Muscle of back (tissue), 3 donors: ENCODE measurements at regions not wholly inside any gene's neighbourhood (a gene's known extent, or its start where the extent isn't known, plus 50 kb on each side); places are given as distances from the start of the nearest gene placed in this dataset.
"Not testable (repeated sequence)": the region's sequence is repeated elsewhere in the genome, so short reads cannot be mapped to it uniquely, and the experiment has no call there.

Source experiments
- DNase-seq, 3 donors: peaks; one replicate each; pipeline versions ENCODE4 v3.0.0 to v3.0.0-alpha.2; 2013

DNA sequence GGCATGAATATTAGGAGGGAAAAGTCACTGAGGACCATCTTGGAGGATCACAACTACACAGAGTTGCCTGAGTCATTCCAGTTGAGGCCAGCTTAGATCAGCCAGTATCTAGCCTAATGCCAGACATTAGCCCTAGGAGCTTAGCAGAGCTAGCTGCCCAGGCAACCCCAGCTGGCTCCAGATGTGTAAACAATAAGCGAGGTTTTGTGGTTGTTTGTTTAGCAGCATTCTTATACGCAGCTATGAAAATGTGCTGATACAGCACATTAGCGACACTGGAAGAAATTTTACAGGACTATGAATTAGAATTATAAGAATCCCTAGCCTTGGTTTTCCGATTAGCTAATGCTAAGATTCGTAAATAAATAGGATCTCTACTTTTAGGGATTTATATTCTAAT lies 59.3 kb downstream of the BTBD3 start:
- DNase-seq: no peak

DNA sequence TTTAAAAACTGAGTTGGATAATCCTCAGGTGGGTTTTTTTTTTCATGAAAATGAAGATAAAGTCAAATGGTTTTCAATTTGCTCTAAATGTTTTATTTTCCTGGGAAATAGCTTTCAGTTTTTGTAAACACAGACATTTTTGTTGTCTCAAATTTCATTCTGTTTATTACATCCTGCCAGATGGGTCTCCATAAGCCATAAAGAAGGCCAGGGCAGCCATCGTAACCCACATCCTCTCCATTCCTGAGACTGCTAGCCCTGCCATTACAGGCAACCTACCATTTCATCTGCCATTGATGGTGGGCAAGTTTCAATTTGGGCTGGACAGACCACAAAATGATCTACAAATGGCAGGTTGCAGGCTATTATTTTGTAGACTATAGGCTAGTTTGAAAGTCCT lies 60.8 kb downstream of the BTBD3 start:
- no peak for DNase-seq

DNA sequence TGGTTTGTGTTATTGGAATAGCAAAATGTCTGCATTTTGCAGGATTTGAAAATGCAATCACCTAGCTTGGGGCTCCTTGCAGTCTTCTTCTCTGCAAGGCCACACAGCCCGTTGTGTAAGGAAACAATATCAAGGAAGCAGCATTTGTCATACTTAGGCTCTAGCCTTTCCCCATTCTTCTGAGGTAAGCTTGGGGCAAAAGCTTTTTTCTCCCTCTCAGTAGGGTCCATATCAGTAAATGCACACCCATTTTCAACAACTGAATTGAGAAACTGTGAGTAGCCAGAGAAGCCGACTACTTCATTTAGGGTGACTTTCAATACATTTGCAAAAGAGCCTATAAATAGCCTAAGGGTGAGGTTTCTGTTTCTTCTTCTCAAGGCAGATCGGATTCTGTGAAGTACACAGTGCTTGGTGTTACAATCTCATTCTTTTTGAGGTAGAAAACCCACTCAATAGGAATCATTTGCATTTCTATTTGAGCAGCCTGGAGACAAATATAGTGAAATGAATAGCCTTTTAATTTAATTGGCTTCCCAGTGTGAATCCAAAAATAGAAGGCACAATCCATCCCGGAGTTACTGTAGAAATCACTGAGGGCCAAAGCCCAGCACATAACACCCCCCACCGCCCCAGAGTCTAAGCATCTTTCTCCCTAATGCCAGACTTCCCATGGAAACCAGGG lies 61.8 kb downstream of the BTBD3 start:
- DNase-seq: no peak

DNA sequence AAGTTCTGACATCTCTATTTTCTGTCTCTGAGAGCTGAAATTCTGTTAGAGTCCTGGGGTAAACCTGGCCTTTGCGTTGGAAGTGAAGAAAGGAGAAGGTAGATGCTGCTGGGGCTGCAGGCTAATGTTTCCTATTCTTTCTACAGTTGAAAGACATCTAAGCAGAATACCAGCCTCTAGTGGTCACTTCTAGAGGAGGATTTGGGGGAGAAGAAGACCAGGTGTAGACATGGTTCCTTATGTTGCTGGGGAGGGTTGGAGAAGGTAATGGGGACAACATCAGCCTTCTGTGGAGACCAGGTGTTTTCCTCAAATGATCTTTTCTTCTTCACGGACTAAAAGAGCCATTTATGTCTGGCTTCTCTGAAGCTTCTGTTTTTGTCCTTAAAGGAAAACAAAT lies 62.6 kb downstream of the BTBD3 start:
- no peak for DNase-seq

DNA sequence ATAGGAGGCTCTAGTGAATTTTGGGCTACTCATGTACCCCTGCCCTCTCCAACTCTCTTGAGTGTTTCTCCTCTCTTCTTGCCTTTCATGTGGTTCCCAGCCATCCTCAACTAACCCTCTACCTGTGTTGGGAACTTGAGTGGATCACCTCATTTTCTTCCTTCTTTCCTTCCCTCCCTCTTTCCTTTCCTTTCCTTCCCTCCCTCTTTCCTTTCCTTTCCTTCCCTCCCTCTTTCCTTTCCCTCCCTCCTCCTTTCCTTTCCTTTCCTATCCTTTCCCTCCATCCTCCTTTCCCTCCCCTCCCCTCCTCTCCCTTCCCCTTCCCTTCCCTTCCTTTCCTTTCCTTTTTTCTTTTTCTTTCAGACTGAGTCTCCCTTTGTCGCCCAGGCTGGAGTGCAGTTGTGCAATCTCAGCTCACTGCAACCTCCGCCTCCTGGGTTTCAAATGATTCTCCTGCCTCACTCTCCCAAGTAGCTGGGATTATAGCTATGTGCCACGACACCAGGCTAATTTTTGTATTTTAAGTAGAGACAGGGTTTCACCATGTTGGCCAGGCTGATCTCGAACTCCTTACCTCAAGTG lies 63.8 kb downstream of the BTBD3 start:
- DNase-seq: no peak

DNA sequence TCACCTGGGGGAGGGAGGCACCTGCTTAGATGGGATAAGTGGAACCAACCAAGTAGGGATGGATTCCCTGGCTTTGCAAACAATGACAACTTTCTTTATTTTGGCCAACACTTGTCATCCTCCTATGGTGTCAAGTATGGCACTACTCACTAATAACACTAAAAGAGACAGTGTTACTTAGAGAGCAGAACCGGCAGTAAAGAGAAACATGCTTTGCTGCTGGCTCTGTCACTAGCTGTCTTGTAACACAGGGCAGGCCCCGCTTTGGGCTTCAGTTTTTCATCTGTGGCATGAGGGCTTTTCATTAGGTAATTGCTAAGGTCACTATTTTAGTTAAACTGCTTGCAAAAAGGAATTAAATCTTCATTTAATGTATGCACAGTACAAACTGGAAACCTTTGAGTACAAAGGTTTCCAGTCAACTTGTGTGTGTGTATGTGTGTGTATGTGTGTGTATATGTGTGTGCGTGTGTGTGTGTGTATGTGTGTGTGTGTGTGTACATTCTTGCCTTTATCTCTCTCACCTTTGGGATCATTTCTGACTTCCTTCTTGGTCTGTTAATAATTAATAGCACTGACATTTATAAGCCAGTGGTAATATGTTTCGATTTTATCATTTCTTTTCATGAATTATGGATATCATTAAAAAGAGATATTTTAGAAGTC lies 64.7 kb downstream of the BTBD3 start:
- DNase-seq: no peak

DNA sequence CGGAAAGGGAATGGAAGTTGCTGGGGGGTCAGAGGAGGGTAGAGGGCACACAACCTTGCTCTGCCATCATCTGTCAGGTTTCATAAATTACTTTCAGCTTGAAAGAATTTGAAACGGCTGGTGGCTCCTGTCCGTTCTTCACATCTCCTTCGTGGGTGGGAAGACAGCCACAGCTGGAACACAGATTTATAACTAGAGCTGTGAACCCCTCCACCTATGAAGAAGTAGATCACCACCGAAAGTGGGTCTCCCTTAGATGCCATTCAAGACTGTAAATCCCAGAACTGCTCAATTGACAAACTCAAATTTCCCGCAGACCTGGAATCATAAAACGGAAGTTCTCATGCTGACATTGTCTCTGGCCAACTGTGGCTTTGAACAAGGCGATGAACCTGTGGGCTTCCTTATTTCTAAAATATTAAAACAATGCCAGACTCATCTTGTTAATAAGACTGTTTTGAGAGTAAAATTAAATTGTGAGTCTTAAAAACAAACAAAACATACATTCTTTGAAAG lies 65.3 kb downstream of the BTBD3 start:
- DNase-seq: no peak

DNA sequence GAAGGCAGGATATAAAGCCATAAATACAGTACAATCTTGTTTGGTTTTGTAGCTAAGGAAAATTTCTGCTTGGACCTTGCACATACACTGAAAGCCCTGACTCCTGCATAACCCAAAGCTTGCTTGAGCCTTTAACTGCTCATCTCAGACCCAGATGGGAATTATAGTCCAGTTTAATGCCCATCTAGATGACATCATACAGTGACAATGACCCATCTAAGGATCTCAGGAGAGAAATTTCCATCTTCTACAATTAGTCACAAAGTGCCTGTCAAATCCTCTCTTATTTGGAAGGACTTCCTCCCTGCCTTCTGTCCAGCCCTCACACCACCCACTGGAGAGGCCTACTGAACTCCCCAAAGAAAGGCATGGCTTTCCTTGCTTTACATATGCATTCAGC lies 69.3 kb downstream of the BTBD3 start:
- no peak for DNase-seq

DNA sequence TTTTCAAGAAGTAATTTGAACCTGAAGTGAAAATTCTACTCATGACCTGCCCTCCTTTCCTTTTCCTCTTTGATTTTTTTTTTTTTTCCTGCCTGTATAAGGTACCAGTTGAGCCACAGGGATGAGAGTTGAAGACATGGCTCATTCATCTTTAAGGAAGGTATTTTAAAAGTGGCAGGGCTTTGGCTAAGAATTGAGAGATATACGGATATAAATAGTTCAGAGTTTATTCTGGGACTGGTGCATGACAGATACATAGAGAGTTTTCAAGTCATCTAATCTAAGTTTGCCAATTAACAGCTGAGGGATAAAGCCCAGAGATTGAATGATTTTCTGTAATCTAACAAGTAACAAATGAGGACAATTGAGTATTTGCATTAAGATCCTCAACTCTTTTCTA lies 69.8 kb downstream of the BTBD3 start:
- no peak for DNase-seq

DNA sequence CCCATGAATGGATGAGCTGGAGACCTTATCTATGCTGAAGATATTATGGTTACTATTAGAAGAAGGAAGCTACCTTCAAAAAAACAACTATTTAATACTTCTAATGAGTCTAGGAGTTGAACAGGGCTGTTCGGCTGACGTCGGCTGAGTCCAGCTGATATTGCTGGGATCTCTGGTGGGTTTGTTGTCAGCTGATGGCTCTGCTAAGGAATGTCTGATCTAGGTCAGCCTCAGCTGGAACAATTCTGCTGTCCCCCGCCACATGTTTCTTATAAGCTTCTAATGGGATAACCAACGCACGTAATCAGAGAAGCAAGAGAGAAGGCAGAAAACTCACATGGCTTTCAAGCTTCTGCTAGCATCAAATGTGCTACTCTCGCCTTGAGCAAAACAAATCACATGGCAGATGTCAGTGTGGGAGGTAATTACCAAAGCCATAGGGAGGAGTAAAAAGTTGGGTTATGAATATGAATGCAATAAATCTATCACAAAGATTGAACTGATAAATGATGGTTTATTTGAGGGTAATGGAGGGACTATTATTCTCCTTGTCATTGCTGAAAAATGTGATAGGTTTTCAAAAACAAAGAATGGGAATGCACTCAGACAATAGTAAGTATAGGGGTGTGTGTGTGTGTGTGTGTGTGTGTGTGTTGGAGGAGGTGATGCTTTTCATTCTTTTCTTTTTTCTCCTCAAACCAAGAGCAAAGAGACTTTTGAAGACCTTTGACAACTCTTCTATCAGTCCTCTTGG lies 71.5 kb downstream of the BTBD3 start:
- no peak for DNase-seq

DNA sequence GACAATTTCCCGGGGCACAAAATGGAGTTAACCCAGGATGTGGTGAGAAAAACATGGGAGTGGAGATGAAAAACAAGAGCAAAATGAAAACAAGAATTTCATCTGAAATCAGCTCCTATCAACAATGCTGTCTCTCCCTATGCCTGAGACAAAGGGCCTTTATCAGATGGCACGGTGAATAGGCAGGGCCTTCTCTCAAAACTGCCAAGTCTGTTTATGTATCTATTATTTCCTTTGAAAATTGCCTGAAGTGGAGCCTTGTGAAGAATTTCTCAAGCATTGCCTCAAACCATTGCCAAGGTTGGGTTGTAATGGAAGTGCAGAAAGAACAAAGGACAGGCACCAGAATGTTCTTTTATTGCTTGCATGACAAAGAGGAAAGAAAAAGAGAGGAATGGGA lies 74.7 kb downstream of the BTBD3 start:
- no peak for DNase-seq

DNA sequence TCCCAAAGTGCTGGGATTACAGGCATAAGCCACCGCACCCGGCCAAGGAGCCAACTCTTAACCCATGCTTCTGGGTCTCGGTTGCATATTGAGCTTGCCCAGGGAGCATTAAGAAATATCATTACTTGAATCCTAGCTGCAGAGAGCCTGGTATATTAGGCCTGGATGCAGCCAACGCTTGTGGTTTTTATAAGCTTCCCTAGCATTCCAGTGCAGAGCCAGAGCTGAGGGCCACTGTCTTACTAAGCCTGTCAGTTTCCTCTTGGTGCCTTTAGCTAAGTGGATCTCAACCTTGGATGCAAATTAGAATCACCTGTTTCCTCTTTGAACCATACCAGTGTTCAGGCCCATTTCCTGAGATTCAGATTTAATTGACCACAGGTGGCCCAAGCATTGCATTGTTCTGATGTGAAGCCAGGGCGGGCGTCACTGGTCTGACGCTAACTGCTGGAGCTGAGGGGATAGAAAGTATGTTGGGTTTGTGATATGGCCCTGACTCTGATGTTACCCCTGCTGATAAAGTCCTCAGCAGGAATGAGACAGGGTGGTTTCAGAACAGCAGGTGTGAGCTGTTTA lies 76.3 kb downstream of the BTBD3 start:
- DNase-seq: peak; percentile 2 to 37 (median 36)

DNA sequence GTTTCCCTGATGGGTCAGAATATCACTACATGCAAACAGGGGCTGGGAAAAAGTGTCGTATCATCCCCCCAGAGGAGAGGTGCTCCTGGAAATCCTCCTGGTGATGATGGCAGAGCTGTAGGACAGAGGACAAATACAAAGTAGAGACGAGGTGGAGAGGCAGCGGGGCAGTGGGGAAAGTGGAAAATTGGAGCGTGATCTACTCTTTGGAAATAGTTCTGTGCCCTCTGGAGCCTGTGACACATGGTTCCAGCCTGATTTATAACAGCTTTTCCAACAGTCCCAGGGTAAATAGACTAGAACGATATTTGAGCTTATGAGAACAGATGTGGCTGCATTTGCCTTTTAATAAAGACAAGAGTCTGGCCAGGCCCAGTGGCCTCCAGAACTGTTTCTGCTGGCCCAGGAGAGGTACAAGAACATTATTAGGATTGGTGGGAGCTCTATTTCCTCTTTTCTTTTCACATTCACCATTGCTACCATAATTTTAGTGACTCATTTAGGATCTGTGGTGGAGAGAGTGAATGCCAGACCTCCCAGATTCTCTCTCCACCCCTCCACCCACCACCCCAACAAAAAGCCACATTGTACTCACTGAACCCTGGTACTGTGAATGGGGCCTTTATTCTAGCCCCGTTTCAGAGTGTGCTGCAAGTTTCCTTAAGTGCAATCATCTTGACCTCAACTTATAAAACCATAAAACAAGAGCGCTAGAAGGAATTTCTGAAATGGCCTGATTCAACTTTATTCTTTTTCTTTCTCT lies 78.3 kb downstream of the BTBD3 start:
- no peak for DNase-seq

DNA sequence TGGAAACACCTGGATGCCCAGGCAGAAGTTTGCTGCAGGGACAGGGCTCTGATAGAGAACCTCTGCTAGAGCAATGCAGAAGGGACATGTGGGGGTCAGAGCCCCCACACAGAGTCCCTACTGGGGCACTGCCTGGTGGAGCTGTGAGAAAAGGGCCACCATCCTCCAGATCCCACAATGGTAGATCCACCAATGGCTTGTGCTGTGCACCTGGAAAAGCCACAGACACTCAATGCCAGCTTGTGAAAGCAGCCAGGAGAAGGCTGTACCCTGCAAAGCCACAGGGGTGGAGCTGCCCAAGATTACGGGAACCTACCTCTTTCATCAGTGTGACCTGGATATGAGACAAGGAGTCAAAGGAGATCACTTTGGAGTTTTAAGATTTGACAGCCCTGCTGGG lies 87.1 kb downstream of the BTBD3 start:
- DNase-seq: not testable (repeated sequence)

DNA sequence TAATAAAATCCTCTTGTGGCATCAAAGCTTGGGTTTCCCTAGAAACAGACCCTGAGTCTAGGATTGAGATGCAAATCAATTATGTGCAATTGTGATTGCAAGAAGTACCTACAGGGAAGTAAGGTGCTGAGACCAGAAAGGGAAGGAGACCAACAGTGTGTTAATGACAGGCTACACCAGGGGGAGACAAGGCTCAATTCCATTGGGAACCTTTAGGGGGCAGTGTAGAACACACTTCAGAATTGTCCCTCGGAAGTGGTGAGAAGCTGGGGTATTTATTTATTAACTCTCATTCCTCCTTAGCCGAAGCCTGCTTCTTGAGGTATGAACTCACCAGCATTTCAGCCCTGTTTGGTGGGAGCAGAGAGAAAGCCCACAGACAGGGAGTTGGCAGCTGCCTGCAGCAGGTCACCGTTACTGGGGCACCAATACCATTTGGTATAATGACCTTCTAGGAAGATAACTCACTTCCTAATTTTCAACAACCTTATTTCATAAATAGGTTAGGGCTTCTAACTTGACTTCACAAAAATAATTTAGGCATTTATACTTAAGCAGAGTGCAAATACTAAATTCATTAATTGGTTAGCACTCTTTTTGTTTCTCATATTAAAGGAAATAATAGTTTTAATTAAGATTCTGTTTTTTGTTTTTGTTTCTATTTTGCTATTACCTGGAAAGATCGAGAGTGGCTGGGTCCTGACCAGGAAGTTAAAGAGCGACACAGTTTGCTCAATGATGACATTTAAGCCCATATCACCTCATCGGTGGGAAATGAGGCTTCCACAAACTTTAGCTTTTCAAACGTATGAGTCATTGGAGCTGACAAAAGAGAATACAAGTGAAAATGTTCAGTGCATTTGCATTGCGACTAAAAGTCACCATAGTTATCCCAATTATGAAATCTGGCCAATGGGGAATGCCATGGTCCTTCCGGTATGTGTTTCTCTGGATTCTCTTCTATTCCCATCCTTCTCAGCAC lies 94.8 kb downstream of the BTBD3 start:
- DNase-seq: peak; percentile 13 to 20 (median 14)

DNA sequence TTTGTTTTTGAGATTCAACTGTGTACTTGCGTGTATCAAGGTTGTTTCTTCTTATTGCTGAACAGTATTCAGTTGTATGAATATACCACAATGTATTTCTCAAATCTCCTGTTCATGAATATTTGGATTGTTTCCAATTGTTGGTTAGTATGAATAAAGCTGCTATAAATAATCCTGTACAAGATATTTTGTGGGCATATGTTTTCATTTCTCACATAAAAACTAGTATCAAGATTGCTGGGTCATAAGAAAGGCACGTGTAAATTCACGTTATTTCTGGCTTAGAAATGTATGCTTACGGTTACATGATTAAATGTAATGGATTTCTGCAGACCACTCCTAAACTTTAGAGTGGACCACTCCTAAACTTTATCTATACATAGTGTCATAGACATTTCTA lies 96.6 kb downstream of the BTBD3 start:
- peak in 1 of 3 donors; percentile 18 for DNase-seq

DNA sequence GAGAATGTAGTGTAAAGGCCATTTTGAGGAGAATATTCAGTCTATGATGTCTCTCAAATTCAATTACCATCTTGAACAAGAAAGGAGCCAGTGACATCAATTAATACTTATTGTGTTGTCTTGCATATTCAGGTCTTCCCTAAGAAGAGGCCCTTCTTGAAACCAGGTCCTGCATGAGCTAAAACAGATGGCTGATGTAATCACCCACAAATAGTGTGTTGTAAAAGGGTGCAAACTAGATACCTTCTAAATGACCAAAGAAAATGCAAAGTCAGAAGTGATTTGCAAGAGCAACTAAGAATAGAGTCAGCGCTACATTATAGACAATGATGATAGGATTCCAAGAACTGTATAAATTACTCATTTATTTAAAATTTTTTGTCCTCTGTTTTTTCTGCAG lies 97.0 kb downstream of the BTBD3 start:
- no peak for DNase-seq

DNA sequence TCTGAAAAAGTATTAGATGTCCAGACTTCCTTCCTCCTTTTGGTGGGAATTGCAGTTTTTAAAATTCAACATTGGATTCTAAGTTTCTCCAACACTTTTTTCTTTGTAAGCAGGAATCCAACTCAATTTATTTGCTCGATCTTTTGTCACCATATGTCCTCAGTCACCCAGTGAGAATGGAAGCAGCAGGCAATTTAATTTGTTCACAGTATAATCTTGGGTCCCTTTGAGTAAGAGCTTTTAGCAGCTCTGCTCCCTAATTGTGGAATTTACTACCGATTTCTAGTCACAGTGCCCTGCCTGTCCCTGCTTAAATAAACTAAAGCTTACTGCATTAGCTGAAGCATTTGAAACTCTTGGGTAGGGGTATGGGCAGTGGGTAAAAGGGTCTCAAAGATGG lies 98.6 kb downstream of the BTBD3 start:
- DNase-seq: no peak

DNA sequence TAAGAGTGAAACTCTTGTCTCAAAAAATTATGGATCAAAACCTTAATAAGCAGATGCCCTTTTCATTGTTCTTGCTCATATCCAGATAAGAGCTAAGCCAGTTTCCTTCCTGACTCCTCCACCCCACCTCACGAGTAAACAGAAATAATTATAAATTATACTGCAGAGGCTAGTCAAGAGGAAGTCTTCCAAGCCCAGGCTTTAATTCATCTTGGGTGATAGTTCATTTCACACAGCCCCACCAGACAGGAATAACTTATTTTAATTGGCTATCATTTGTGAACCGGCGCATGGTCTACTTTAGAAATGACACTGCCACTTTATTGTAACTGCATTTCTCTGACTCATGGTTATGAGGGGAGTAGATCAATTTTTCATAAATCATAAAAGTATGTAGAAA lies 102.0 kb downstream of the BTBD3 start:
- no peak for DNase-seq

DNA sequence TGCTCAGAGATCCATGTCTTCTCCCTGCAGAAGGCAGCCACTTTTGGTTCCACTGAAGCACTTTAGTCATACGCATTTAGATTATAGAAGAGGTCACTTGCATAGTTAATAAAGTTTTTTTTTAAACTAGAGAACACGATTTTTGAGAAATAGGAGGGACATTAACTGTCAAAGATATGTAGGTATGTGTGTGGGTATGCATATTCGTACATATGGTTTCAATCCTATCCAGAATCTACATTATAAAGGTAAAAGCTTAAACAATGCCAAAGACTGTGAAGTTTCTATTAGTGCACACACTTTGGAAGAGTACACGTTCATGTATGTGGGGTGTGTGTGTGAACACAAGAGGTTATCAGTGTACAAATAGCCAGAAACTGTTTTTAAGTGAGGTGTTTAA lies 103.2 kb downstream of the BTBD3 start:
- DNase-seq: no peak
